SW480 (cell line): ENCODE measurements at regions not wholly inside any gene's neighbourhood (a gene's known extent, or its start where the extent isn't known, plus 50 kb on each side); places are given as distances from the start of the nearest gene placed in this dataset.

Experiments used
- DNase-seq: peaks from one replicate; pipeline ENCODE4 v3.0.0-alpha.2; 2016; ENCODE audit warnings: low spot score

GRCh38 chr5:99724732-99725290, 796.0 kb upstream of the CHD1 start:
- no peak for DNase-seq

DNA sequence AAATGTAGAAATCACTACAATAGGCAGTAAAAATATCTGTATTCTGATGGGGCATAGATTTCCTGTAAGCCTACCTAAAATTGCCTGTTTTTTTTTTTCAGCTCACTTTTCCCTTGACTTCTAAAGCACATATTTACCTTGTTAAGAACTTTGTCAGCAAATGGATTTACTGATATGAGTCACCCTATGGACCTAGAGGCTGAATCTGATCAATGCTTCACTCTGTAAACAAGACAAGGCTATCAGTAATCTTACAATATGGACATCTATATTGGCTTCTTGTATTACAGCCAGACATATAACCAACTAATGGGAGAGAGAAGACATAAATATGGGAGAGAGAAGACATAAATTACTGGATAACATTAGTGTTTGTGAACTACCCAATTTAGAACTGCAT, 792.7 kb upstream of the CHD1 start:
- no peak for DNase-seq

- DNase-seq, result no peak
These were observed 787.1 kb upstream of the CHD1 start for GRCh38 chr5:99715921-99716320.

- no peak for DNase-seq
These were observed 777.4 kb upstream of the CHD1 start for GRCh38 chr5:99706160-99706559.

DNA sequence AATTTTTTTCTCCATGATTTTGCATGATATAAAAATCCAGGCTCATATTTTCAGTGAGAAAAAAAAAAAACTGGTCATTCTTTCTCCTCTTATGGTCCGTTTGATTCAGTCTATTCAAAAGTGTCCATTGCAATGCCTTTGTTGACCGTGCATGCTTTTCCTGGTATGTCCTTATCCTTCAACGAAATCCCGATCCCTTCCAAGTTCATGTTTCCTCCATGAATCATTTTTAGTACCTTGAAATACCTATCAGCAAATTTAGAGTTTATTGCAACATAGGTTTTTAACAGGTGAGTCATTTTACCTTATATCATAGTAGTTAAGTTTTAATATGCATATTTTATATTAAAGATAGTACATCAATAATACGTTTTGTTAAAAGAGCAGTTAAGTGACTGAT, 773.8 kb upstream of the CHD1 start:
- DNase-seq, result no peak

DNA sequence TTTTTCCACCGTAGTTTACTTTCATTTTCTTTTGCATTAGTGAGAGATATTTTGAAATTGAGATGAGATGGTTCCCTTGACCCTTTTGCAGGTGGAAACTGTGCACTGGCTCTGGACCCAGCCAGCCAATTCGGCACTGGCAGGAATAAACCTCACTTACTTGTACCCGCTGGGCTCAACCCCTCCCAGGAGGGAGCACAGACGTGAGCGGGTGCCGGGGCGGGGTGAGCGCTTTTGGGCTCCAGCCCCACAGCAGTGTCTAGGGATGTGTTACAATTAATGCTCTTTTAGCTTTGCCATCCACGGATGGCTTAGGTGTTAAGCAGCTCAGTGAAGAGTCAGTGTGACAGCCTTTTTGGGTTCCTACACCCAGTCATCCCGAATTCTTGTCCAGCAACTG, 766.1 kb upstream of the CHD1 start:
- DNase-seq, result no peak

- DNase-seq, result no peak
These were observed 757.7 kb upstream of the CHD1 start for GRCh38 chr5:99686538-99686937.

DNA sequence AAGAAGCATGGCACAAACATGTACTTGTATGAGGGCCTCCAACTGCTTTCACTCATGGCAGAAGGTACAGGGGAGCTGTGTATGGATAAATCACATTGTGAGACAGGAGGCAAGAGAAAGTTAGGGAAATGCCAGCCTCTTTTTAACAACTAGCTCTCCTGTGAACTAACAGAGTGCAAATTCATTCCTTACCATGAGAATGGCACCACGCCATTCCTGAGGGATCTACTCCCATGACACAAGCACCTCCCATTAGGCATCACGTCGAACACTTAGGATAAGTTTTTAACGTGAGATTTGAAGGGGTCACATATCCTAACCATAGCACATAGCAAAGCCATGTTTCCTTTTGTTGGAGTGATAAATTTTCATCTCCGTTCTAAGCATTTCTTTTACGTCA, 747.2 kb upstream of the CHD1 start:
- DNase-seq, result no peak

DNA sequence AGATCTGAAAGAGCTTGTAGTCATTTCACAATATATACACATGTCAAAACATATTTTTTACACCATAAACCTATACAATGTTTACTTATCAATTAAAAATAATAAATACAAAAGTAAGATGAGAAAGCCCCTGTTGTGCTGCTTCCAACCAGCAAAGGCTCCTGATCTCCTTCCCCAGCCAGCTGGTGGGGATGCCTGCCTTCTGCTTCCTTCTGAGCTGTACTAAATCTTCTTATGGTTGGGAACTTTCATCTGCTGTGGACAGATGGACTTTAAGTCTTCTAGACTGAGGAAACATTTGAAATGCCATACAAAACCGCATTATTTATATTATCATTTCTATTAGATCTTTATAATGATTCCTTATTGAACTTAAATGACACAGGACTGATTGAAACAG, 745.3 kb upstream of the CHD1 start:
- DNase-seq, result no peak

- DNase-seq, result no peak
These were observed 736.2 kb upstream of the CHD1 start for GRCh38 chr5:99664972-99665371.

DNA sequence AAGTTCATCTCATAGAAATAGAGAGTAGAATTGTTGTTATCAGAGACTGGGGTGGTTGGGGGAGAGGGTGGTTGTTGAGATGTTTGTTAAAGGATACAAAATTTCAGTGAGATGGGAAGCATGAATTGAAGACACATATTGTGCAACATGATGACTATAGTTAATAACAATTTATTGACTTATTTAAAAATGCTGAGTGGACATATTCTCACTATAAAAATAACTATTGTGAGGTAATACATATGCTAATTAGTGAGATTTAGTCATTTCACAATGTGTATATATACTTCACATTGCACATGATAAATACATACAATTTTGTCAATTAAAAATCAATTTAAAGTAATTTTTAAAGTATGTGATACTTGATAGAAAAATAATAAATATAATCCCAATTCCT, 722.5 kb upstream of the CHD1 start:
- DNase-seq, result no peak

DNA sequence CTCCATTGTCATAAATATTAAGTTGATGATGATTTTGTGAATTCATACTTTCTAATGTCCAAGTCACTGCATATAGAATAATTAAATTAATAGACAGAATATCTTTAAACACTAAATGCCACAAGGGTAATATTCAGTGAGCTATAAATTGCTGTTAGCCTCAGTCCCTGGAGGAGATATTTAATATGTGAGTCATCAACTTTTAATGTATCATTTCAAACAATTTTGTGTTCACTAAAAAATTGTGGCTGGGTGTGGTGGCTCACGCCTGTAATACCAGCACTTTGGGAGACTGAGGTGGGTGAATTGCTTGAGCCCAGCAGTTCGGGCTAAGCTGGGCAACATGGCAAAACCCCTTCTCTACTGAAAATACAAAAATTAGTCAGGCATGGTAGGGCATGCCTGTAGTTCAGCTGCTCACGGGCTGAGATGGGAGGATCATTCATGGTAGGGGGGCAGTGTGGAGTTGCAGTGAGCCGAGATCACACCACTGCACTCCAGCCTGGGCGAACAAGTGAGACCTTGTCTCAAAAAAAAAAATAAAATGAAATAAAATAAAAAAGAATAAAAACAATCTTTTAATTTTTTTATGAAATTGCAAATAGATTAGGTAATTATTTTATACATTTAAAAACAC, 717.3 kb upstream of the CHD1 start:
- no peak for DNase-seq

DNA sequence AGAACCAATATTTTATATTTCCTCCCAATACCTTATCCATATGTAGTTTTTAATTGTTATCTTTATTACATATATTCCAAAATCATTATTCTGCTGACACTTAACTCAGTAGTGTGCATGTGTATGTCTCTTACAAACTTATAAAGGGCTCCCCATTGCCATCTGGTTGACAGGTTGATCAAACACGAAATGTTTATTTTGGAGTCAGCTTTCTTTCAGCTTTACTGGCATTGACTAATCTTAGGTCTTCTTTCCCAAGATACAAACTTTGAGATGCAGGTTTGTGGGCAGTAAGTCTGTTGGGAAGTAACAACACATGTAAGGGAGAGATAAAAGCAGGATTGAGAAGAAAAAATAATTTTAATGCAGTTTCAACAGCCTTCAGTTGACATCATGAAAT, 716.0 kb upstream of the CHD1 start:
- no peak for DNase-seq

GRCh38 chr5:99640646-99641045, 711.8 kb upstream of the CHD1 start:
- no peak for DNase-seq

DNA sequence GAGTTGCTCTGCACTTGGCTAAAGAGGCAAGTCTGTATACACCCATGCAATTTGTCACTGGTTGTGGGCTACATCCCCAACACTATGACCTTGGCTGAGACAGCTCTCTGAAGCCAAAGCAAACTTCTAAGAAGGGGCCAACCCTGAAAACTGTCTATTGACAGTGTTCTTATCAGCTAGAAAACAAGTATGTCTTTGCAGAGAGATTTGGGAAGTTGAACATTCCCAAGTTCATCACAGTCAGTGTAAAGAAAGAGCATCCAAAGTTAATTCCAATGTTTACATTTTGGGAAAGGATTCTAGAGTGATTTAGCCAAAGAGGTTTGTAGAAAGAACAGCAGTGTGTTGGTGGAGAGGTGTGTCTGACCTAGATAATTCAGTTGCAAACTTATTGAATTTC, 711.1 kb upstream of the CHD1 start:
- no peak for DNase-seq

GRCh38 chr5:99636663-99637062, 707.9 kb upstream of the CHD1 start:
- no peak for DNase-seq

DNA sequence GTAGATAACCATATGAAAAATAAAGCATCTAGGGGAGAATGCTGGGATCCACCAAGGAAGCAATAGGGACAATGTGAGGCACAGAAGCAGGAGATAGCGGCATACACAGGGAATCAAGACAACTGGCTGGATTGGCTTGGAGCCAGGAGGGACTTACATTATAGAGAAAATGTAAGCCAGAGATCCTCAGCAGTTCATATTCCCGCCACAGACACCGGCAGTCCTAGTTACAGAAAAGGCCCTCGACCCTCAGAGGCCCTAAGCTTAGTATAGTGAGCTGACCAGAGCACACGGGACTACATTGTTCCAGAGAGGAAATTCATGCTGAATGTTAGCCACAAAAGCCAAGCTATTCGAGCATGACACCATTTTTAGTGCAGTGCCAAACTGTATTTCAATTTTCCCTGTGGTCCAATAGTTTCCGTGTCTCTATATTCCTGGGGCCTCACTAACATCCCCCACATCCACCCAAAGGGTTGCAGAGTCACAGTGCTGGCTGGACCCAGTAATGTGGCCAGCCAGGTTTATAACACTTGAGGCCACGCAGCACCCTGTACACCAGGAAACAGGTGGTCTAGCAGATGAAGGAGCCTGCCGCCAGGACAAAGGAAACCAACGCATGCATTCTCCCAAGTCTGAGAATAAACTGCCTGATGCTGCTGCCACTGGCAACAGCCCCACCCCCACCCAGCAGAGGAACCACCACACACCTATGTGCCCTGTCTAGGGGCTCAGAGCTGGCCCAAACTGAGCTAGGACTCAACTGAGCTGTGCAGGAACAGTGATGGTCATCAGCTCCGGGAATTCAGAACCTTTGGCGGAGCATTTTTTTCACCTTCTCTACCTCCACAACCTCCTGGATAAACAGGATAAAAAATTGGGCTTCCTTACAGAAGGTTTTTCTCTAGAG, 693.2 kb upstream of the CHD1 start:
- DNase-seq, result no peak

GRCh38 chr5:99617335-99617734, 688.5 kb upstream of the CHD1 start:
- DNase-seq, result no peak

GRCh38 chr5:99614888-99615287, 686.1 kb upstream of the CHD1 start:
- no peak for DNase-seq

- no peak for DNase-seq
These were observed 678.3 kb upstream of the CHD1 start for GRCh38 chr5:99607124-99607523.

DNA sequence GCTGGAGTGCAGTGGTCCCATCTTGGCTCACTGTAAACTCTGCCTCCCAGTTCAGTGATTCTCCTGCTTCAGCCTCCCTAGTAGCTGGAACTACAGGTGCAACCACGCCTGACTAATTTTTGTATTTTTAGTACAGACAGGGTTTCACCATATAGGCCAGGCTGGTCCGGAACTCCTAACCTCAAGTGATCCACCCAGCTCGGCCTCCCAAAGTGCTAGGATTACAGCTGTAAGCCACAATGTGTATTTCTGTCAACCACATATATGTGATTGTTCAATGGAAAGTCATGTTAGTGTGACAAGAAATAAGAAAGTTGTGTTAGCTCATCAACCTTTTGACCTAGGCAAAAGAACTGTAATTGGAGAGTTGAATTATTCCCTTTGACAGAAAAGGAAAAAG, 677.1 kb upstream of the CHD1 start:
- no peak for DNase-seq

DNA sequence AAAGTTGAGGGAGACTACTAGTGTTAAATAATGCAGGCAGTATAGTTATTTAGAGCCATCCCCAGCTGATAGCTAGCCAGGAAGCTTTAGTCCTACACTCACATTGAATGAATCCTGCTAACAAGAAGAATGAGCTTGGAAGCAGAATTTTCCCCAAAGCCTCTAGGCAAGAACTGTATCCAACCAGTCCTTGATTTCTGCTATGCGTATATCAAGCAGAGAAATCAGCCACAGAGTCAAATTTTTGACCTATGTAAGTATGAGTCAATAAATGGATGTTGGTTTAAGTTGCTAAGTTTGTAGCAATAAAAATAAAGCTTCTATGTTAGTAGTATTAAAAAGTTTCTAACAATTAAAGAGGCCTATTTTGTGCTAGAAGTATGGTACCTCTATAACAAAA, 672.1 kb upstream of the CHD1 start:
- DNase-seq, result no peak

GRCh38 chr5:99590806-99591205, 662.0 kb upstream of the CHD1 start:
- no peak for DNase-seq
